Spinal cord (tissue), 9 donors: ENCODE measurements at regions not wholly inside any gene's neighbourhood (a gene's known extent, or its start where the extent isn't known, plus 50 kb on each side); places are given as distances from the start of the nearest gene placed in this dataset.
A peak's percentile ranks its signal among the peaks of the same experiment; 100 is the strongest.

Experiments used
- DNase-seq, 6 donors: peaks; one replicate each; pipeline versions ENCODE4 v3.0.0 to v3.0.0-alpha.2; 2013 to 2015; ENCODE audit warnings: low spot score in 6 of 6, low read depth in 4 of 6
- H3K27ac ChIP-seq: one replicate; pipeline ENCODE4 v1.5.1; 2013; ENCODE audit warnings: low read depth, low read length, control low read depth
- H3K27me3 ChIP-seq: one replicate; pipeline ENCODE4 v1.6.1; 2013; ENCODE audit warnings: low read length; ENCODE audit not compliant: control insufficient read depth, insufficient read depth
- H3K36me3 ChIP-seq: one replicate; pipeline ENCODE4 v1.6.1; 2013; ENCODE audit warnings: low read length; ENCODE audit not compliant: control insufficient read depth, insufficient read depth
- H3K4me1 ChIP-seq: one replicate; pipeline ENCODE4 v1.6.1; 2013; ENCODE audit warnings: low read length; ENCODE audit not compliant: control insufficient read depth, insufficient read depth
- H3K4me3 ChIP-seq: one replicate; pipeline ENCODE4 v1.5.1; 2013; ENCODE audit warnings: low read depth, low read length, control low read depth
- H3K9me3 ChIP-seq: one replicate; pipeline ENCODE4 v1.6.1; 2013; ENCODE audit warnings: low read length; ENCODE audit not compliant: control insufficient read depth, insufficient read depth
- WGBS: methylation state at CpG from one replicate; pipeline ENCODE4 v1.1.5; 2013; ENCODE audit warnings: missing lambda C conversion rate; ENCODE audit not compliant: insufficient coverage; 5-methylcytosine and 5-hydroxymethylcytosine counted together
- donor health status: healthy.

DNA sequence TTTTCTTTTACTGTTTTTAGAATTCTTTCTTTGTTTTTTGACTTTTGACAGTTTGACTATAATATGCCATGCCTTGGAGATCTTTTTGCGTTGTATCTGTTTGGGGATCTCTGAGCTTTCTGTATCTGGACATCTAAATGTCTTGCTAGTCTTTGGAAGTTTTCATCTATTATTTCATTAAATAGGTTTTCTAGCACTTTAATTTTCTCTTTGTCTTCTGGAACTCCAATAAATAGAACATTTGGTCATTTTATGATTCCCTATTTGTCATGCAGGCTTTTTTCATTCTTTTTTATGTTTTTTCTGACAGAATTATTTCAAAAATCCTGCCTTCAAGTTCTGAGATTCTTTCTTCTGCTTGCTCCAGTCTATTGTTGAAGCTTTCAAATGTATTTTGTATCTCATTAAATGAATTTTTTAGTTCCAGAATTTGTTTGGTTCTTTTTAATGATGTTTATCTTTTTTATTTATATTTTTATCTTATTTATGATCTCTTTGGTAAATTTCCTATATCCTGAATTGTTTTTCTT, 201.4 kb downstream of the CHD9NB start:
- no peaks in the 10 kb centered on the region for H3K27me3 ChIP-seq
- DNase-seq: no peak
- no CpG with 5 or more reads among the region's 1 CpG for WGBS
- H3K4me3 ChIP-seq: no peak overlapping the region
- H3K27ac ChIP-seq: no peak overlapping the region
- H3K4me1 ChIP-seq: no peaks in the 10 kb centered on the region
- H3K9me3 ChIP-seq: peaks cover 3% of the 10 kb centered on the region
- H3K36me3 ChIP-seq: no peaks in the 10 kb centered on the region

DNA sequence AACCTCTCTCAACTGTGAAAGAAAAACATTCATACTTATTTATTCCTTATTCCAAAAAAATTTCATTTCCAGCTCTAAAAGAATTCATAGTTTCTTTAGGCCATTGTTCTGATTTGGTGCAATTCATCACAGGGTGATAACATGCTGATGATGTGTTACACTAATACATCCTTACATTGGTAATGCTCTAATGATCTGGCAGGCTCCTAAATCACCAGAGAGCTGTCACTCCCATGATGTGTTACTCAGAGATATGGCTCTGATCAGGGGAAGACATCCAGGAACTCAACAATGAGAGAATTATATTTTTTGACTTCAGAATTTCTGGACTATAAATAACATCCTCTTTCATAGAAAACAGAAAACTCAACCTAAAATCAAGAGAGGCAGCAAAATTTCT, 209.3 kb downstream of the CHD9NB start:
- peak in 1 of 6 donors; percentile 32 for DNase-seq
- H3K36me3 ChIP-seq: no peaks in the 10 kb centered on the region
- no peak overlapping the region for H3K4me3 ChIP-seq
- no peaks in the 10 kb centered on the region for H3K9me3 ChIP-seq
- H3K27me3 ChIP-seq: no peaks in the 10 kb centered on the region
- no peaks in the 10 kb centered on the region for H3K4me1 ChIP-seq
- no peak overlapping the region for H3K27ac ChIP-seq

DNA sequence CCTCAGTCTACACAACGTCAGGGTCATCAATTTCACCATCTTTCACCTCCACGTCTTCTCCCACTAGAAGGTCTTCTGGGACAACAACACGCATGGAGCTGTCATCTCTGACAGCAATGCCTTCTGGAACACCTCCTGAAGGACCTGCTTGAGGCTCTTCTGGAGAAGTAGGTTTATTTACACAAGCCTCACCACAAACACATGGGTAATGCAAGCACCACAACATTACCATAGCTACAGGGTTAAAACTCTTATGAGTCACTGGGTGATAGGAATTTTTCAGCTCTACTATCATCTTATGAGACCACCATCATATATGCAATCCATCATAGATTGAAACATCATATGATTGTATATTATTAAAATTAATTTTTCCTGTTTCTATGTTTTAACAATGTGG, 215.4 kb downstream of the CHD9NB start:
- H3K27me3 ChIP-seq: no peaks in the 10 kb centered on the region
- H3K36me3 ChIP-seq: no peaks in the 10 kb centered on the region
- 80% methylated on average over 1 of the region's 3 CpGs for WGBS
- DNase-seq: no peak
- H3K9me3 ChIP-seq: no peaks in the 10 kb centered on the region
- H3K27ac ChIP-seq: no peak overlapping the region
- H3K4me1 ChIP-seq: no peaks in the 10 kb centered on the region
- no peak overlapping the region for H3K4me3 ChIP-seq

DNA sequence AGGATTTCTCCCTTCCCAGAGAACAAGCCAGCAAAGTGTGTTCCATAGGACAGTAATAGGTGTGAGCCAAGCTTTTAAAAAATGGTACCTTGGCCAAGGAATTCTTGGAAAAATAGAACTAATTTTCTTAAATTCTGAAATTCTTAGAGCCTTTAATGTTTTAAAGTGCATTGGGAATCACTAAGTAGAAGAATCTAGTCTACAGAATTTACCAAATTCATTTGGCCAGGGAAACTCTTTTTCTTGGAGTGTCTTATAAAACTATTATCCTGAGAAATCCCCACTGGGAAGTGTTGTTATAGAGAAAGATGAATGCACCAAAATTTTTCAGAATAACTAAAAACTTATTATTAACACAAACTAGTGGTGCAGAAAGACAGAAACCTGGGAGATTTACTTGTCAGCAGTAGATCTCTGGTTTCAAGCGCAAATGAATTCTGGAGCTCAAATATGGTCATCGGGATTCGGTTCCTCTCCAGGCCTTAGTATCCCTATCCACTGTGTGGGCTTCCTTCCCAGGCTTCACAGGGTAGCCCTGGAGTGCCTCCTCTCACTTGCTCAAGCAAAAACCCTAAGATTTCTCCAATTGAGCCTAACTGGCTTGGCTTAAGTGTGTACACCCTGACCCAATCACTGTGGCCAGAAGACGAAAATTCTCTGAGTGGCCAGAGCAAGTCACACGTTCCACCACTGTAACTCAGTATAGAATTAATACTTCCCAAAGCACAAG, 217.8 kb downstream of the CHD9NB start:
- Histone ChIP-seq H3K4me1 (no peaks in the 10 kb centered on the region), H3K27me3 (no peaks in the 10 kb centered on the region), H3K27ac (no peak overlapping the region), H3K36me3 (no peaks in the 10 kb centered on the region), H3K4me3 (no peak overlapping the region), H3K9me3 (no peaks in the 10 kb centered on the region)
- no peak for DNase-seq
- WGBS: 72% methylated on average over 5 of the region's 5 CpGs

DNA sequence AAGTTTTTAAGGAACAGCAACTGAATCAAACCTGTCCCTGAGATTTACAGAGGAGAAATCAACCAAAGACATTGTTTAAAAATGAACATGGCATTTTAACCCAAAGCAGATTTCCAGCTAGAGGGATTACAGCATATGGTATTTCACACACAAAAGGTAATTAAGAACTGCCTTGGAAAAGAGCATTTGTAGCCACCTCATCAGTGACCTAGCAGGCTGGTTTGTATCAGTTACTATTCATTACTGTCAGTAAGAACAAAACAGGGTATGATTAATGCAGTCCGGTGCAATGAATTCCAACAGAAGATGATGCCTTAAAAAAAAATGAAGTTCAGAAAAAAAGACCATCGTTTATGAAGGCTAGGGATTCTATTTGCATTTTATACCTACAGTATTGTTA, 219.9 kb downstream of the CHD9NB start:
- H3K36me3 ChIP-seq: no peaks in the 10 kb centered on the region
- H3K4me1 ChIP-seq: no peaks in the 10 kb centered on the region
- no peak for DNase-seq
- no peak overlapping the region for H3K4me3 ChIP-seq
- no CpG with 5 or more reads among the region's 2 CpGs for WGBS
- H3K9me3 ChIP-seq: no peaks in the 10 kb centered on the region
- no peaks in the 10 kb centered on the region for H3K27me3 ChIP-seq
- no peak overlapping the region for H3K27ac ChIP-seq

DNA sequence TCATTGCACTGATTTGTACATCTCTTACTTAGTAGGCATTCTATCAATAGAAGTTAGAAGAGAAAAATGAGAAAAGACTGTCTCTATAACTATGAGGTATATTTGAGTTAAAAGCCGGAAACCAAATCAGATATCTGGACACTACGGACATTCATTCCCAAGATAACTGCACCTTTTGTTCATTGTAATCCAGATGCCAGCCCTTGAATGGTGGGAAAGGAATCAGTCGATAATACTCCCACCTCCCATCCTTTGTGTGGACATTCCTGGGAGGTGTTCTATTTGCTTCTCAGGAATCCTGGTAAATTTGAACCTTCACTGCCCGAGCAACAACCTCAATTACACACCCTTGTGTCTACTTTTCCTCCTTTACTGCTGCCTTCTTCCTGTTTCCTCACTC, 225.2 kb downstream of the CHD9NB start:
- no peaks in the 10 kb centered on the region for H3K4me1 ChIP-seq
- H3K4me3 ChIP-seq: no peak overlapping the region
- no peaks in the 10 kb centered on the region for H3K36me3 ChIP-seq
- H3K27me3 ChIP-seq: no peaks in the 10 kb centered on the region
- H3K27ac ChIP-seq: no peak overlapping the region
- no peaks in the 10 kb centered on the region for H3K9me3 ChIP-seq
- no peak for DNase-seq
- WGBS: no CpG with 5 or more reads among the region's 4 CpGs

DNA sequence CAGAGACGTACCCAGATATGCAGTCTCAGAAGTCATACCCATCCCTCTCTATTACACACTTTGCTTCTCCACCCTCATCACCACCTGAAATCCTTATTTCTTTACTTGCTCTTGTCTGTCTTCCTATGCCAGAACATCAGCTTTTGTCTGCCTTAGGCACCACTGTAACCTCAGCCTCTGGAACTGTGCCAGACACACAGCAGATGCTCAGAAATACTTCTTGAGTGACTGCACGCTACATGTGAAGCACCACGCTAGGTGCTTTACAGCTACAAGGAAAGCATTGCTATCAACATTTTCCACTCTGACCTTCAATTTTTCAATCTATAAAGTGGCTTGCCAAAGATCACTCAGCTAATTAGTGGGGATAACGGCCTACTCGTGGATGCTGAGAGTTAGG, 226.8 kb downstream of the CHD9NB start:
- Histone ChIP-seq H3K27ac (no peak overlapping the region), H3K4me1 (no peaks in the 10 kb centered on the region), H3K9me3 (no peaks in the 10 kb centered on the region), H3K4me3 (no peak overlapping the region), H3K36me3 (no peaks in the 10 kb centered on the region), H3K27me3 (no peaks in the 10 kb centered on the region)
- WGBS: 68% methylated on average over 3 of the region's 5 CpGs
- peak in 2 of 6 donors; percentile 49 to 83 for DNase-seq

DNA sequence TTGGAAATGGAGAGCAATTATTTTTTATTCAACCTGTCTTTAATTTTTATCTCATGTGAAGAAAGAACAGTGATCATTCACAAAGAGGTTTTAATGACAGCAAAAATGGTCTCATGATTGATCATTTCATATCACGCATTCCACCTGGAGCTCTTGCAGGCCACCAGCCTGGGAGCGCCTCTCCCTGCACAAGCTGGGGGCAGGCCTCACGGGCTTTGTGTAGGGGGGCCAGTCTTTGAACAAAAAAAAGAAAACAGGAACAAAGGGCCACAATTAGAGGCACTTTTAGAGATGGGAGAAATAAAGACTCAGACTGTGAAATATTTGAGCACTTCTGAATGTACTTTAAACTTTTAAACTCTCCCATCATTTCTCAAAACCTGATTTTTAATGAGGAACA, 232.9 kb downstream of the CHD9NB start:
- Histone ChIP-seq H3K4me3 (no peak overlapping the region), H3K36me3 (no peaks in the 10 kb centered on the region), H3K27me3 (no peaks in the 10 kb centered on the region), H3K9me3 (no peaks in the 10 kb centered on the region), H3K4me1 (no peaks in the 10 kb centered on the region), H3K27ac (no peak overlapping the region)
- 67% methylated on average over 2 of the region's 3 CpGs for WGBS
- DNase-seq: no peak

DNA sequence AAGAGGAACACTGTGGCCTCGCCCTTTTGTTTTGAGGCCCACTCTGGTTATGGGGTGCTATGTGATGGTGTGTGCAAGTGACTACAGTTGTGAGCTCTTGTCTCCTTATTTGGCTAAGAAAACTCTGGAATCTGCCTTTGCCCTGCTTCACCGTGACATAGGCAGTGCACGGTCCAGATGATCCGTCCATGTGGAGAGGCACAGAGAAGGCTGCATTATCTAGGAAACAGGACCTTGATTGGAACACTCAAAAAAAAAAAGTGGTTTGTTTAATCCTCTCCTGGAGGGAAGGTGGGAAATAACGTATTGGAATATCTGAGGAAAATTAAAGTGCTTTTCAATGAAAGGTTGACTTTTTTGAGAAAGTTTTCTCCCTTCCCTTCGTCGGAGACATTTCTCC, 233.3 kb downstream of the CHD9NB start:
- Histone ChIP-seq H3K36me3 (no peaks in the 10 kb centered on the region), H3K9me3 (no peaks in the 10 kb centered on the region), H3K27ac (no peak overlapping the region), H3K27me3 (no peaks in the 10 kb centered on the region), H3K4me1 (no peaks in the 10 kb centered on the region), H3K4me3 (no peak overlapping the region)
- WGBS: 93% methylated on average over 3 of the region's 7 CpGs
- no peak for DNase-seq

DNA sequence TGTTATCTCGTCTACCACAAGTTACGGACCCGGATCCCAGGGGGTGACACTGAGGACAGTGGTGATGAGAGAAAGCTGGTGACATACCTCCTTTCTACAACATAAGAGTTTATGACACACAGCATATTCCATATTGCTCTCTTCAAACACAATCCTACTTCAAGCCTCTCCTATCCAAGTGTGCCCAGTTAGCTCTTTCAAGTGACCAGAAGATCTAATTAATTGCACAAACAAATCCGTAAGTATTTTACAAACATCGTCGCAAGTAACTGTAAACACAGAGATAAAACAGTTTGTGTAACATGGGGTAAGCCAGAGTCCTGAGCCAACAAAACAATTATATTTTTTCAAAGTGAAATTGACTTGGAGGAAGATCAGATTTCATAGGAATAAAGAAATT, 235.0 kb downstream of the CHD9NB start:
- no CpG with 5 or more reads among the region's 6 CpGs for WGBS
- H3K36me3 ChIP-seq: no peaks in the 10 kb centered on the region

More for the DNA sequence above, 235.0 kb downstream of the CHD9NB start:
- Histone ChIP-seq H3K27me3 (no peaks in the 10 kb centered on the region), H3K27ac (no peak overlapping the region), H3K4me1 (no peaks in the 10 kb centered on the region), H3K4me3 (no peak overlapping the region), H3K9me3 (no peaks in the 10 kb centered on the region)
- no peak for DNase-seq
